GM23338 (cell line): ENCODE measurements at regions not wholly inside any gene's neighbourhood (a gene's known extent, or its start where the extent isn't known, plus 50 kb on each side); places are given as distances from the start of the nearest gene placed in this dataset.

ENCODE experiments used
- ATAC-seq: fragments of 200-7000 bp; cut with Tn5 transposase; 3 replicates; pipeline ENCODE4 v1.9.1; 2020
- DNase-seq: peaks from one replicate; pipeline ENCODE4 v3.0.0-alpha.2; 2015; ENCODE audit warnings: low spot score
- H2AFZ ChIP-seq: fragments of 200-600 bp; sonication (generic); 2 replicates; pipeline ENCODE4 v1.8.0; 2016; ENCODE audit warnings: antibody characterized with exemption, mild to moderate bottlenecking, moderate library complexity
- H3F3A ChIP-seq: fragments of 200-600 bp; sonication (generic); replicated peaks from 2 replicates; pipeline ENCODE4 v1.8.0; 2017; ENCODE audit warnings: antibody characterized with exemption, mixed run types, low read depth
- H3K27ac ChIP-seq: fragments of 200-600 bp; sonication (generic); 2 replicates; pipeline ENCODE4 v1.6.1; 2016; ENCODE audit warnings: low read depth
- H3K27me3 ChIP-seq: fragments of 200-600 bp; sonication (generic); 2 replicates; pipeline ENCODE4 v1.8.0; 2016; ENCODE audit warnings: mild to moderate bottlenecking, mixed run types, moderate library complexity; ENCODE audit not compliant: insufficient read depth
- H3K36me3 ChIP-seq: fragments of 200-600 bp; sonication (generic); 2 replicates; pipeline ENCODE4 v1.8.0; 2016; ENCODE audit warnings: mild to moderate bottlenecking; ENCODE audit not compliant: insufficient read depth
- H3K4me1 ChIP-seq: fragments of 200-600 bp; sonication (generic); 2 replicates; pipeline ENCODE4 v1.8.0; 2016; ENCODE audit warnings: mild to moderate bottlenecking, moderate library complexity; ENCODE audit not compliant: insufficient read depth
- H3K4me2 ChIP-seq: fragments of 200-600 bp; sonication (generic); 2 replicates; pipeline ENCODE4 v1.7.1; 2017; ENCODE audit warnings: mixed run types
- H3K4me3 ChIP-seq: fragments of 200-600 bp; sonication (generic); 2 replicates; pipeline ENCODE4 v1.6.1; 2016; ENCODE audit warnings: mixed run types
- H3K79me2 ChIP-seq: fragments of 200-600 bp; sonication (generic); replicated peaks from 2 replicates; pipeline ENCODE4 v1.8.0; 2017; ENCODE audit warnings: mild to moderate bottlenecking; ENCODE audit not compliant: insufficient read depth
- H3K9me2 ChIP-seq: fragments of 200-600 bp; sonication (generic); 2 replicates; pipeline ENCODE4 v1.8.0; 2017; ENCODE audit not compliant: insufficient read depth
- H4K20me1 ChIP-seq: fragments of 200-600 bp; sonication (generic); replicated peaks from 2 replicates; pipeline ENCODE4 v1.8.0; 2017; ENCODE audit warnings: mild to moderate bottlenecking; ENCODE audit not compliant: insufficient read depth
- H3K27ac Mint-ChIP-seq: 2 replicates; pipeline ENCODE4 v1.8.0; 2020; ENCODE audit warnings: inconsistent platforms, mild to moderate bottlenecking, moderate library complexity, mixed read lengths
- H3K27me3 Mint-ChIP-seq: 3 replicates; pipeline ENCODE4 v1.8.0; 2022; ENCODE audit warnings: low read depth, mild to moderate bottlenecking, moderate library complexity, mixed read lengths, inconsistent platforms; ENCODE audit not compliant: insufficient read depth, poor library complexity
- H3K36me3 Mint-ChIP-seq: 3 replicates; pipeline ENCODE4 v1.8.0; 2021; ENCODE audit warnings: low read depth, mild to moderate bottlenecking, inconsistent platforms, moderate library complexity, mixed read lengths
- H3K4me1 Mint-ChIP-seq: 3 replicates; pipeline ENCODE4 v1.8.0; 2020; ENCODE audit warnings: mild to moderate bottlenecking, inconsistent platforms, mixed read lengths
- H3K4me3 Mint-ChIP-seq: 3 replicates; pipeline ENCODE4 v1.8.0; 2021; ENCODE audit warnings: moderate library complexity, mild to moderate bottlenecking, inconsistent platforms, mixed read lengths
- H3K9me3 Mint-ChIP-seq: 3 replicates; pipeline ENCODE4 v1.8.0; 2020; ENCODE audit warnings: moderate library complexity, mild to moderate bottlenecking, inconsistent platforms, mixed read lengths
- CREB1 ChIP-seq: fragments of 250-450 bp; sonication (Bioruptor Pico); IDR thresholded peaks from 2 replicates; pipeline ENCODE4 v1.5.0; 2020; ENCODE audit warnings: low read depth, mild to moderate bottlenecking, moderate library complexity
- CTCF ChIP-seq, 2 experiments: fragments of 200-600 bp in 1 of 2; sonication (generic) in 1 of 2; conservative IDR thresholded peaks; 2 replicates each; pipeline versions ENCODE4 v1.5.1 to v1.6.1; 2016 to 2017; ENCODE audit warnings: antibody characterized with exemption in 2 of 2, low read depth in 2 of 2, mild to moderate bottlenecking in 2 of 2, moderate library complexity in 1 of 2
- ETS1 ChIP-seq: IDR thresholded peaks from 2 replicates; pipeline ENCODE4 v1.6.1; 2016; ENCODE audit warnings: antibody characterized with exemption
- EZH2phosphoT487 ChIP-seq: fragments of 200-600 bp; sonication (generic); IDR thresholded peaks from one replicate; pipeline ENCODE4 v1.8.1; 2018; ENCODE audit warnings: antibody characterized with exemption; ENCODE audit not compliant: unreplicated experiment
- JUNB ChIP-seq: IDR thresholded peaks from one replicate; pipeline ENCODE4 v1.6.1; 2016; ENCODE audit warnings: antibody characterized with exemption; ENCODE audit not compliant: unreplicated experiment
- NANOG ChIP-seq: IDR thresholded peaks from 2 replicates; pipeline ENCODE4 v1.6.1; 2016; ENCODE audit warnings: antibody characterized with exemption, borderline replicate concordance
- REST ChIP-seq: IDR thresholded peaks from one replicate; pipeline ENCODE4 v1.6.1; 2018; ENCODE audit warnings: antibody characterized with exemption; ENCODE audit not compliant: unreplicated experiment
- ZNF331 ChIP-seq: fragments of 250-450 bp; sonication (Bioruptor Pico); IDR thresholded peaks from 2 replicates; pipeline ENCODE4 v1.5.0; 2020; ENCODE audit warnings: low read depth, mild to moderate bottlenecking, moderate library complexity

GRCh38 chr20:24210356-24210755, 221.8 kb upstream of the GGTLC1 start:
- Histone ChIP-seq H2AFZ (no peak overlapping the region), H3K36me3 (no peaks in the 10 kb centered on the region), H3K4me1 (peaks cover 18% of the 10 kb centered on the region), H3K9me2 (peaks cover 3% of the 10 kb centered on the region; the same call in 1 of the 2 replicates), H3K27ac (no peak overlapping the region), H3K79me2 (no peaks in the 10 kb centered on the region), H3F3A (no peaks in the 10 kb centered on the region), H3K4me3 (no peak overlapping the region), H3K27me3 (no peaks in the 10 kb centered on the region), H4K20me1 (no peaks in the 10 kb centered on the region), H3K4me2 (no peak overlapping the region)
- Mint-ChIP-seq H3K27me3 (peaks cover 11% of the 10 kb centered on the region), H3K9me3 (peaks cover 12% of the 10 kb centered on the region; the same call in 2 of the 3 replicates), H3K4me1 (peaks cover 18% of the 10 kb centered on the region), H3K4me3 (no peak overlapping the region), H3K36me3 (no peaks in the 10 kb centered on the region; the same call in 2 of the 3 replicates), H3K27ac (no peak overlapping the region)
- ATAC-seq, result no peak
- DNase-seq, result no peak
- TF ChIP-seq ETS1 (no peak), CREB1 (CRISPR knock-in tag) (no peak), ZNF331 (CRISPR knock-in tag) (no peak), REST (no peak), EZH2phosphoT487 (no peak), NANOG (no peak), JUNB (no peak)

- H3K4me3 ChIP-seq, result no peak overlapping the region
- peaks cover 18% of the 10 kb centered on the region for H3K4me1 Mint-ChIP-seq
- ATAC-seq, result peak; percentile 85
- no peak overlapping the region for H3K4me3 Mint-ChIP-seq
- H3K27me3 Mint-ChIP-seq, result peaks cover 9% of the 10 kb centered on the region
- no peak overlapping the region for H3K4me2 ChIP-seq
- no peak overlapping the region for H3K27ac Mint-ChIP-seq
- no peaks in the 10 kb centered on the region for H3K79me2 ChIP-seq
- peaks cover 18% of the 10 kb centered on the region for H3K4me1 ChIP-seq
- no peaks in the 10 kb centered on the region; the same call in 2 of the 3 replicates for H3K36me3 Mint-ChIP-seq
- peak; percentile 67 for DNase-seq
- H3K36me3 ChIP-seq, result no peaks in the 10 kb centered on the region
- H3K27me3 ChIP-seq, result no peaks in the 10 kb centered on the region
- H3K9me3 Mint-ChIP-seq, result peaks cover 12% of the 10 kb centered on the region; the same call in 2 of the 3 replicates
- H3K9me2 ChIP-seq, result peaks cover 9% of the 10 kb centered on the region; the same call in 1 of the 2 replicates
- H3F3A ChIP-seq, result no peaks in the 10 kb centered on the region
- no peak overlapping the region for H2AFZ ChIP-seq
- TF ChIP-seq JUNB (no peak), CTCF (conservative IDR thresholded peaks at IDR 0.05; ENCODE audit: low read depth in 2 of 2) (peak; percentile 52 to 59)
- H3K27ac ChIP-seq, result no peak overlapping the region
- H4K20me1 ChIP-seq, result no peaks in the 10 kb centered on the region
Observed at GRCh38 chr20:24208652-24209051, 220.1 kb upstream of the GGTLC1 start.
